ENCODE measurements at regions not wholly inside any gene's neighbourhood (a gene's known extent, or its start where the extent isn't known, plus 50 kb on each side); places are given as distances from the start of the nearest gene placed in this dataset.

GRCh38 chr3:41064526-41064925 lies 134.8 kb upstream of the CTNNB1 start:
- DNase-seq = no peak

- DNase-seq = no peak
These were observed 134.0 kb upstream of the CTNNB1 start for GRCh38 chr3:41065340-41065739.

- DNase-seq = no peak
These were observed 126.1 kb upstream of the CTNNB1 start for GRCh38 chr3:41073190-41073589.

DNA sequence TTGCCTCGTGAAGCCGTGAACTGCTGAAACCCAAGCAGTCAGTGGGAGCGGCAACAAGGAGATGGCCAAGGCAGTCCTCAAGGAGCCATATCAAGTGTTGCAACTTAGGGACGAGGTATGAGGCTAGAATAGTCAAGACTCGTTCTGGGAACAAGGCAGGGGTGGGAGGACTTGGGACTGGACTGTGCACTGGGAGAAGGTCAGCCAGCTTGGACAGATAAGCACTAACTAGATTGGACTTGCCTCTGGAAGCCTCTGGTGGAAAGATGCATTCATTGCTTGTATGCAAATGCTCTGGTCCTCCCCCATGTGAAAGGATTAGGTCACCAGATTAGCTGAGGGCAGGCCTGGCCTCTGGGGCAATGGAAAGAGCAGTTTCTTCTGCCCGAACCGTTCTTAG lies 123.3 kb upstream of the CTNNB1 start:
- DNase-seq = no peak

GRCh38 chr3:41076399-41076798 lies 122.9 kb upstream of the CTNNB1 start:
- no peak for DNase-seq

- no peak for DNase-seq
These were observed 119.2 kb upstream of the CTNNB1 start for GRCh38 chr3:41080141-41080540.

GRCh38 chr3:41088882-41089281 lies 110.4 kb upstream of the CTNNB1 start:
- no peak for DNase-seq

DNA sequence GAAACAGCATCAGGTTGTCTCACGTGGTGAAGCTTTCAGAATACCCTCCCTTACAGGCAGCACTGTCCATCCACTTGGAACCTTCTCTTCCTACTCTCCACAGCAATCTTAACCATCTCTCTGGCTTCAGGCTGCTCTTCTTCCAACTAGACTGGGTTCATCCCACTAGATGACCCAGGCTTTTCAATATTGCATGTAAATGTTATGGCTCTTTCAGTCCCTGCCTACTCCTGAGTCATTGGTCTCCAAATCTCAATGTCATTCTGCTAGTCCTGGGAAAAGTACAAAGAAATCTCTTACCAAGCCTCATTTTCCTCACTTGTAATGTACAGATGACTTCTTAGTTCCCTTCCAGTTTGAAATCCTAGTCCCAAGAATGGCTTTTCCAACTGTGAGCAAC lies 109.7 kb upstream of the CTNNB1 start:
- DNase-seq = no peak

GRCh38 chr3:41092844-41093243 lies 106.5 kb upstream of the CTNNB1 start:
- no peak for DNase-seq

DNA sequence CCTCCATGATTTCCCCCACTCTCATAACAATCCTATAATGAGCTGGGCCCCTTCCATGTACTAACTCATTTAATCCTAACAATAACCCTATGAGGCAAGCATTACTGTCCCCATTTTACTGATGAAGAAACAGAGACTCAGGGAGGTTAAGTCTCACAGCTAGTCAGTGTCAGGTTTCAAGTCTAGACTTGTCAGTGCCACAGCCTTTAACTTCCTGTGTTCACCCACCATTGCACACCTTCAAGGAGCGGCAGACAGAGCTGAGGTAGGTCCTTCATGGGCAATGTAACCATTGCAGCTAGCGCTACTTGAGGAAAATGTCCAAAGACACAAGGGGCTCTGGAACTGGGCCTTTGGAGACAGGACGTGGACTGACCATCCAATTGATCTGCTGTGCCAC lies 105.8 kb upstream of the CTNNB1 start:
- no peak for DNase-seq

DNA sequence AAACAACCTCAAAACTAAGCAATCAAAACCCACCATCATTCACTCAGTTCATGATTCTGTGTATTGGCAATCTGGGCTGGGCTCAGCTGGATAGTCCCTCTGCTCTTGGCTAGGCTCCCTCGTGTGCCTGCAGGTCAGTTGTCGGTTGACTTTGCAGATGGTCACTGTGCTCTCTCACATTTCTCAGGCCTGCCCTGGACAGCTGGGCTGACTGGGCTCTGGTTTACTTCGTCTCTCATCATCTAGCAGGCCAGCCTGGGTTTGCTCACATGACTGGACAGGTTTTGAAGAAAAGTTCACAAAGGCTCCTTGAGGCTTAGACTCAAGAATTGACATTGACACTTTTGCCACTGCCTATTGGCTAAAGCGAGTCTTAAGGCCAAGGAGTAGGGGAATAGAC lies 105.0 kb upstream of the CTNNB1 start:
- no peak for DNase-seq

GRCh38 chr3:41095702-41096101 lies 103.6 kb upstream of the CTNNB1 start:
- DNase-seq = no peak

DNA sequence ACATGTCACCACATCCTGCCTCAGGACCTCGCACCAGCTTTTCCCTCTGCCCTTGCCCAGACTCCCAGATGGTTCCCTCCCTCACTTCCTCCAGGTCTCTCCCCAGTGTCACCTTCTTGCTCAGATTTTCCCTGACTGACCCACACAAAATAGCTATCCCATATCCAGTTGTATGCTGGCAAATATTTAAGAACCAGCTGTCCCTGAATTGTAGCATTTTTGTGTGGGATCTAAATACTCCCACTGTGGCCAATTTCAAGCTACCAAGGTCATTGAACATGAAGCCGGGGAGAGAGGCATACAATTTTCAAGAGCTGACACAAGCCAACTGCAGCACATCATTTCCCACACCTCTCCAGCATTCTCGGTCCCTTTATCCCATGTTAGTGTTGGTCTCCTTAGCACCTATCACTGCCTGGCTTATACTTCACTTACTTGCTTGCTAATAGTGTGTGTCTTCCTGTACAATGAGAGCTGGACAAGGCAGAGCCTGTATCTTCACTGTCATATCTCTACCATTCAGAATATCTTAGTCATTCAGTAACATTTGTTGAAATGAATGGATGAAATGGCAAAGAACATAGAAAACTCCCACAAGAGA lies 101.3 kb upstream of the CTNNB1 start:
- no peak for DNase-seq

DNA sequence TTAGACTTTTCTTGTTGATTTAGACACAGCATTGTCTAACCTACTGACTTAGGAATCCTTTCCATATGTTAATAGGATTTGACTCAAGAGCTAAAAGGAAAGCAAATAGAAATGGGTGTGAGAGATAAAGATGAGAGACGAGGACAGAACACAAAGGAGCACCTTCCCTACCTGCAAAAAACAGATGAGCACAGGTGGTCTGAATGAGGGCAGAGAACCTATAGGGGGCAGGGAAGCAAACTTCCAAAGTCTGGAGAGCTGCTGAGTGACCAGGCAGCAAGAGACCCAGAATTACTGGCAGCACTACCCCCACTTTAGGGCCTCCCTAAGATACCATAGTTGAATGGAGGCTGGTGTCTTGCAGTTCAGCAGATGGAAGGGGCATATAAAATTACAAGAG lies 98.1 kb upstream of the CTNNB1 start:
- DNase-seq = no peak

GRCh38 chr3:41102053-41102556 lies 97.2 kb upstream of the CTNNB1 start:
- no peak for DNase-seq

- DNase-seq = no peak
These were observed 96.6 kb upstream of the CTNNB1 start for GRCh38 chr3:41102750-41103149.

- DNase-seq = no peak
These were observed 96.1 kb upstream of the CTNNB1 start for GRCh38 chr3:41103200-41103599.

- no peak for DNase-seq
These were observed 95.2 kb upstream of the CTNNB1 start for GRCh38 chr3:41104147-41104546.

GRCh38 chr3:41106691-41107090 lies 92.6 kb upstream of the CTNNB1 start:
- no peak for DNase-seq

- no peak for DNase-seq
These were observed 88.3 kb upstream of the CTNNB1 start for GRCh38 chr3:41111011-41111410.

DNA sequence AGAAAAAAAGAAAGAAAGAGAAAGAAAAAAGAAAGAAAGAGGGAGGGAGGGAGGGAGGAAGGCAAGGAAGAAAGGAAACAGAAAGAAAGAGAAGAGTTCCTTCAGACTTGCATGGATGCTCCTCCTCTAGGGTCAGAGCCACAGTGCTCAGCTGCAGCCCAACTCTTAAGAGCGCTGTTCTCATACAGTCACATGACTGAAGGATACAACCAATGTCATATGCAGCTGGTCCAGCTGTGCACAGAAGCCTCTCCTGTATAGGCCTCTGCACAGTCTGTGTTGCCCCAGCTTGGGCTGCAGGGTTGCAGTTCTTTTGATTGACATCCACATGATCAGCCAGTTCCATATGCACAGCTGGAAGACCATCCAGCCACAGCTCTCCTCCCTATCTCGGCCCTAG lies 86.8 kb upstream of the CTNNB1 start:
- no peak for DNase-seq

- DNase-seq = no peak
These were observed 84.2 kb upstream of the CTNNB1 start for GRCh38 chr3:41115069-41115468.

GRCh38 chr3:41116851-41117250 lies 82.5 kb upstream of the CTNNB1 start:
- no peak for DNase-seq

DNA sequence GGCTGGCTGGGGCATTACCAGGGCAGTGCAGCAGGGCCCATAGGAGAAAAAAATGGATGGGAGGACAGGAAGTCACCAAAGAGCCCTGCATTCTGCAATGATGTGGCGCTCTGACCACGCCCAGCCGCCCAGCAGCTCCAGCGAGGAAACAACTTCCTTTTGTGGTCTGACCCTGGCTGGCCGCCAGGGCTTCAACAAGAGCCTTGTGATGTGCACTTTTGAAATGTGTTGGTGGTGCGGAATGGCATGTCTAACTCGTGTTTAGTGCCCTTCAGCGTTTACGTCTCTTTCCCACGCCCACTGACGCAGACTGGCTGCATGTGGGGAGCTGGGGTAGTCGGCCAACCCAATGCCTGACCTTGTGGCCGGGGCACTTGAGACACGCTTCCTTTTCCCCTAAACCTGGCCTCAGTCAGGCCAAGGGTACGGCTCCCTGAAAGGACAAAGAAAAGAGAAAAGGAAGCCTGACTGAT lies 81.9 kb upstream of the CTNNB1 start:
- peak; percentile 84 for DNase-seq
